HG02885 (cell line): ENCODE measurements at regions not wholly inside any gene's neighbourhood (a gene's known extent, or its start where the extent isn't known, plus 50 kb on each side); places are given as distances from the start of the nearest gene placed in this dataset.

ENCODE experiments used
- ATAC-seq: cut with Tn5 transposase; IDR thresholded peaks from one replicate; pipeline ENCODE4 v1.9.1; 2021; ENCODE audit warnings: mild to moderate bottlenecking; ENCODE audit not compliant: unreplicated experiment, poor library complexity

GRCh38 chr3:88632226-88632625 is 475.2 kb upstream of the EPHA3 start:
- no peak for ATAC-seq

- ATAC-seq, result no peak
Measured at GRCh38 chr3:88640581-88640980, 466.8 kb upstream of the EPHA3 start.

- ATAC-seq, result no peak
Measured at GRCh38 chr3:88641033-88641604, 466.3 kb upstream of the EPHA3 start.

GRCh38 chr3:88657459-88657858 is 450.0 kb upstream of the EPHA3 start:
- ATAC-seq, result no peak

DNA sequence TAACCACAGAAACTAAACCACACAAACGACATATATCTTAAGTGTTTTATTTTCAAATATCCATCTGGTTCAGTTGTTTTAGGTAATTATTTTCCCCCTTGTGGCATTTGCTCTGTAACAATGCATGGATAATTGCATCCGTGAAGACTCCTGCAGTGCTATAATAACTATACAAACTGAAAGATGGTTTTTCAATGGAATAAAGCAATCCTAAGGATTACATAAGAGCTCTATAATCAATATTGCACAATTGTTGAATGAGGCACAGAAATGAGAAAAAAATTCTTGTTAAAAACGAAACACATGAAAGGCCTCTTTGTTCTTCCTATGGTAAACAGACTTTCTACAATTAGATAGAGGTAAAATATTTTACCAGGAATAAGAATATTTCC is 446.0 kb upstream of the EPHA3 start:
- ATAC-seq, result no peak

DNA sequence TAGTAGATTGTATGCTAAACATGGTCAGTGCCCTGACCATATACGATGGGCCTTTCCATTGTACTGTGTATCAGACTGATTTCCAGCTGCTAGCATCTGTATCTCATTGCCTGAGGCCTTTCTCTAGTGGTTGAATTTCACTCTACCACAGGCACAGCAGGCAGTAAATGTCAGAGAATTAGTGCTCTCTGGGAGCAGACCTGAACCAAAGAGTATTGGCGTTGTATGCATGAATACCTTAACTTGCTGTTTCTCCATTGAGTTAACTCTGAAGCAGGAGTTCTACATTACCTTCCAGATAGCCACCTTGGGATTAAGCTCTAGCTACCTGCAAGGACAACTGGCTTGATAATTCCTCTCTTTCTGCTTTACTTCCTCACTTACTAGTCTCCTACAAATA is 439.2 kb upstream of the EPHA3 start:
- ATAC-seq, result no peak

GRCh38 chr3:88671573-88671972 is 435.8 kb upstream of the EPHA3 start:
- no peak for ATAC-seq

DNA sequence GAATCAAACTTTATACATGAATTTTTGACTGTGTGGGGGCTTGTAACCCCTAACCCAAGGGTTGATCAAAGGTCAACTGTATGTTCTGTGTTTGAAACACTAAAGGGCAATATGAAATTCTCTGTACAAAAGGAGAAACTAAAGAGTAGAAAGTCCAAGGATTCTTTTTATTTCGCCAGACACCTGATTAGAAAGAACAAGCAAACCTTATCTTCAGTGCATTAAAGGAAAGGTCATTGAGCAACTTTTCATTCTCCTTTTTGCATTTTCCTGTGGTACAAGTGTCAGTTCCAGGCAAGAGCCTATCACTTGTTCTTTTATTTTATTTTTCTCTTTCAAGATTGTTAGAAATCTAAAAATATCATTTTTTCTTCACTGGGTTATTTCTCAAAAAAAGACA is 430.1 kb upstream of the EPHA3 start:
- no peak for ATAC-seq

DNA sequence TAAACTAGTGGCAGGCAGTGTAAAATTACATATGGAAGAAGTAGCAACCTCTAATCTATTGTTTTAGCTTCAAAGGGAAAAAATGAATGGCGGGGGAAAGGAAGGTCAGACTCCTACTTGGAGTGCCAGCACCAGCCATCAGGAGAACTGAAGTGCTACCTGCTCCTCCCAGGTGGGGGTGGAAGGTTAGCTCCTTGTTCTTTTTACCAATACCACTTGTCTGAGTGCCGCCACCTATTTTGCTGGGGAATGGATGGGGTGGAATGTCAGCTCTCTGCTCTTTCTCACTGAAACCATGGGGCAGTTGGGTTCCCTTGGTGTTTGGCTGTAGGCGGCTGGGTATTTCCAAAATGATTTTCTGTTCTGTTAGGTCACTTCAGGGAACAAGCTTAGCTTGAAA is 428.7 kb upstream of the EPHA3 start:
- ATAC-seq, result no peak

GRCh38 chr3:88690287-88690686 is 417.1 kb upstream of the EPHA3 start:
- no peak for ATAC-seq

DNA sequence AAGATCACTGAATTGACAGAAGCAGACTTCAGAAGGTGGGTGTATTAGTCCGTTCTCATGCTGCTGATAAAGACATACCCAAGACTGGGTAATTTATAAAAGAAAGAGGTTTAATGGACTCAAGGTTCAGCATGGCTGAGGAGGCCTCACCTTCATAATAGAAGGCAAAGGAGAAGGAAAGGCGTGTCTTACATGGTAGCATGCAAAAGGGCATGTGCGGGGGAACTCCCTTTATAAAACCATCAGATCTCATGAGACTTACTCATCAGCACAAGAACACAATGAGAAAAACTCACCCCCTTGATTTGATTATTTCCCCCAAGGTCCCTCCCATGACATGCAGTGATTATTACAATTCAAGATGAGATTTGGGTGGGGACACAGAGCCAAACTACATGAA is 416.3 kb upstream of the EPHA3 start:
- ATAC-seq, result no peak

DNA sequence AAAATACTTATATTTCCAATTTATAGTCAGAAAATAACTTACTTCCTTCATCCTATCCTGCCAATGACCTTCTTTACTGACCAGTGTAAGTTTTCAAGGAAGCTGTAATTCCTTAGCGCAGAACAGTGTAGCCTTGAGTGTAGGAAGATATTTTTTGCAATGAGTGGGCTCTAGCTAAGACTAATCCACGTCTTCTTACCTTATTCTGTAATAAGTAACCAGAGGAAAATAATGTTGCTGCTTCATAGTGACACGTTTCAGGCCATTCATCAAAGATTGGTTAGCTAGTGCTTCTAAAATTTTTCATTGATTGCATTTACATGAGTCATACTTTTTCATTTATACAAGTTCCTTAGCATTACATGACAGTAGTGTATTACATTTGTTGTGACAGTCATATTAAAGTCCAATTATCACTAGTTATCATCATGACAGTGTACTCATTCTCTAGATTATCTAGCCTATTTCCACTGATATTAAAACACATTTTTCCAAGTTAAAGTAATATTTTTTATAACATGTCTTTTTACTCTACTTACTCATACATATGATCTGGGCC is 403.8 kb upstream of the EPHA3 start:
- no peak for ATAC-seq

DNA sequence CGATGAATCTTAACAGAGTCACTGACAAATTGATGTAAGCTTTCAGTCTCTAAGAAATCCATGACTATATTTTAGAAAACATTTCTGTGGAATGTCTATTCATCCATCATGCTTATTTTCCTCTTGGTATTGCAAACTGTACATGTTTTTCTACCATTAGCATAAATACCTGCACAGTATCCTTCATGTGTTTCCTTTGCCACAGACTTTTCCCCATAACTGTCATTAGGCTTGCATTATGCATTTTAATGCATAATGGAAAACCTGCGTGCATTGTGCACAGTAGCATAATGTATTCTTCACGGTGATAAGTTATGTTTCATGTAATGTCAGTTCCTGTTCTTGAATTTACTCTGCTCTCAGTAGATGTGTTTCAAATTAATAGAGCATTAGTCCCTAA is 403.1 kb upstream of the EPHA3 start:
- ATAC-seq, result no peak

GRCh38 chr3:88707837-88708236 is 399.6 kb upstream of the EPHA3 start:
- no peak for ATAC-seq

DNA sequence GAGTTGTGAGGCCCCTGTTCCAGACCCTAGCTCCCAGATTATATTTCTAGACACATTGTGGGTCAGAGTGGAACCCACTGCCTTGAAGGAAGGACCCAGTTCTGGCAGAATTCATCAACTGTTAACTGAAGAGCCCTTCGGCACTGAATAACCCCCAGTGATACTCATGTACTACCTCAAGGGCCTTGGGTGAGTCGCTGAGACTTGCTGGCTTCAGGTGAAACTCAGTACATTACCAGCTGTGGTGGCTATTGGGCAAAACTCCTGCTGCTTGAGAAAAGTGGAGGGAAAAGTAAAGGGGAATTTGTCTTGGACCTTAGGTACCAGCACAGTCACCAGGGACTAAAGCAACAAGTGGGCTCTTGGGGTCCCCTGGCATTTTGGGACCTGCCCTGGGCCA is 394.9 kb upstream of the EPHA3 start:
- no peak for ATAC-seq

GRCh38 chr3:88713233-88713691 is 394.2 kb upstream of the EPHA3 start:
- no peak for ATAC-seq

DNA sequence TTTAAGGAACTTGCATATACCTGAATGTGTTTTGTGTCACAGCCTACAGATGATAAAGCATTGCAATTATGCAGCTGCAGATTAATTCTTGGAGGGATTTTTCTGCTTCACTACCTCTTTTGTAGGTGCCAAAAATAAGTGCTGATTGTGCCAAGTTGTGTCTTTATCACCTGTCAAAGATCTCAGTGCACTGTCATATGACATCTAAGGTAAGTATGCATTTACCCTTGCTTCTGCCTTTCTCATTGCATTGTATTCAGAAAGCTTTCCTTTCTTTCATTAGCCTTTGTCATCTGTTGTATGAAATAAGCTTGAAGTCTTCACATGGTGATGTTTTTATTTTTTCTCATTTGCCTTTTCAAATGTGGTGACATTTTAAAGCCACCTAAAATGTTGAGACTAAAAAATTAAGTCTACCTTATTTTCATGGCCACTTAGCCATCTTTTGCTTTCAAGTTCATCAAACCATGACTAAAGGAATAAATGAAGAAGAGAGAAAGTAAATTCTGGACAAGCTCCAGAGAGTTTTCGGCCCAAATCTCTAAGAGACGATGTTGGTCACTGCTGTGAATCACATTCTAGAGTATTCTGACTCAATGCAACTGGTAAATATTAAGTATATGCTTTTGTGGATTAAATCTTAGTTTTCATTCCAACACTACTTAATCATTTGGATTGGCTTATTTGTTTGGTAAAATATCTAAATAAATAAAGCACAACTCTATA is 381.8 kb upstream of the EPHA3 start:
- no peak for ATAC-seq

DNA sequence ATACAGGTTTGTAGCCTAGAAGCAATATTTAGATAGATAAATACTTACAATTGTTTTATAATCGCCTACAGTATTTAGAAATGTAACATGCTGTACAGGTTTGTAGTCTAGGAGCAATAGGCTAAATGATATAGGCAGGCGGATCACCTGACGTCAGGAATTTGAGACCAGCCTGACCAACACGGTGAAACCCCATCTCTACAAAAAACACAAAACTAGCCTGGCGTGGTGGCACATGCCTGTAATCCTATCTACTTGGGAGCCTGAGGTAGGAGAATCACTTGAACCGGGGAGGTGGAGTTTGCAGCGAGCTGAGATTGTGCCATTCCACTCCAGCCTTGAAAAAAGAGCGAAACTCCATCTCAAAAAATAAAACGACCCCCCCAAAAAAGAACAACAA is 375.2 kb upstream of the EPHA3 start:
- no peak for ATAC-seq

GRCh38 chr3:88742106-88742505 is 365.3 kb upstream of the EPHA3 start:
- ATAC-seq, result no peak

- no peak for ATAC-seq
Measured at GRCh38 chr3:88742674-88743507, 364.5 kb upstream of the EPHA3 start.

- no peak for ATAC-seq
Measured at GRCh38 chr3:88744896-88745295, 362.5 kb upstream of the EPHA3 start.
